Brain microvascular endothelial cell (primary cell): ENCODE measurements at regions not wholly inside any gene's neighbourhood (a gene's known extent, or its start where the extent isn't known, plus 50 kb on each side); places are given as distances from the start of the nearest gene placed in this dataset.

ENCODE experiments used
- DNase-seq: peaks from one replicate; pipeline ENCODE4 v3.0.0-alpha.2; 2020
- H3K27ac ChIP-seq: fragments of 250-450 bp; sonication (Bioruptor Pico); 2 replicates; pipeline ENCODE4 v1.5.1; 2020; ENCODE audit warnings: mild to moderate bottlenecking, moderate library complexity
- H3K27me3 ChIP-seq: fragments of 250-450 bp; sonication (Bioruptor Pico); replicated peaks from 2 replicates; pipeline ENCODE4 v1.5.1; 2020; ENCODE audit warnings: mild to moderate bottlenecking
- H3K36me3 ChIP-seq: fragments of 250-450 bp; sonication (Bioruptor Pico); replicated peaks from 2 replicates; pipeline ENCODE4 v1.5.1; 2020; ENCODE audit warnings: mild to moderate bottlenecking
- H3K4me3 ChIP-seq: 2 replicates; pipeline ENCODE4 v1.5.1; 2011; ENCODE audit warnings: low read depth, mild to moderate bottlenecking, control low read depth, low read length, moderate library complexity
- in situ Hi-C: cut with HindIII; loops from 2 replicates; pipeline ENCODE4 v1.10.0; 2017; ENCODE audit warnings: low sequenced_read_pairs, low pct_ligation_motif_present
- TF ChIP-seq, protein P1 (sequence below): IDR thresholded peaks from 2 replicates; pipeline ENCODE4 v1.5.1; 2011; ENCODE audit warnings: low read depth, mild to moderate bottlenecking, moderate library complexity, low read length, control low read depth, inconsistent platforms; ENCODE audit errors: missing control alignments

DNA sequence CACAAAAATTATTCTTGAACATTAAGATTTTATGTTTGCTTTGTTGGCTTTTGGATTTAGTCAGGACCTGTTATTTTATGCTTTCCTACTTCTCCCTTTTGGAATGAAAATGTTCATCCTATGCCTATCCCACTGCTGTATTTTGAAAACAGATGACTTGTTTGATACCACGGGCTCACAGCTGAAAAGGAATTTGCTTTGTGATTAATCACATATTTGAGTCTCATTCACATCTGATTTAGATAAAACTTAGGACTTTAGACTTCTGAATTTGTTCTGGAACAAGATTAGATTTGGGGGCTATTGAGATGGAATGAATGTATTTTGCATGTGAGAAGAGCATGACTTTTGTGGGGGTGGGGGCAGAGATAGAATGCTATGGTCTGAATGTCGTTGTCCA lies 1012.6 kb downstream of the CDH11 start:
- no peak overlapping the region for H3K27ac ChIP-seq
- TF ChIP-seq, protein P1, sequence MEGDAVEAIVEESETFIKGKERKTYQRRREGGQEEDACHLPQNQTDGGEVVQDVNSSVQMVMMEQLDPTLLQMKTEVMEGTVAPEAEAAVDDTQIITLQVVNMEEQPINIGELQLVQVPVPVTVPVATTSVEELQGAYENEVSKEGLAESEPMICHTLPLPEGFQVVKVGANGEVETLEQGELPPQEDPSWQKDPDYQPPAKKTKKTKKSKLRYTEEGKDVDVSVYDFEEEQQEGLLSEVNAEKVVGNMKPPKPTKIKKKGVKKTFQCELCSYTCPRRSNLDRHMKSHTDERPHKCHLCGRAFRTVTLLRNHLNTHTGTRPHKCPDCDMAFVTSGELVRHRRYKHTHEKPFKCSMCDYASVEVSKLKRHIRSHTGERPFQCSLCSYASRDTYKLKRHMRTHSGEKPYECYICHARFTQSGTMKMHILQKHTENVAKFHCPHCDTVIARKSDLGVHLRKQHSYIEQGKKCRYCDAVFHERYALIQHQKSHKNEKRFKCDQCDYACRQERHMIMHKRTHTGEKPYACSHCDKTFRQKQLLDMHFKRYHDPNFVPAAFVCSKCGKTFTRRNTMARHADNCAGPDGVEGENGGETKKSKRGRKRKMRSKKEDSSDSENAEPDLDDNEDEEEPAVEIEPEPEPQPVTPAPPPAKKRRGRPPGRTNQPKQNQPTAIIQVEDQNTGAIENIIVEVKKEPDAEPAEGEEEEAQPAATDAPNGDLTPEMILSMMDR, result no peak
- H3K27me3 ChIP-seq, result no peaks in the 10 kb centered on the region
- H3K36me3 ChIP-seq, result no peaks in the 10 kb centered on the region
- DNase-seq, result no peak
- H3K4me3 ChIP-seq, result no peak overlapping the region
- in situ Hi-C loops, result no loop called here

DNA sequence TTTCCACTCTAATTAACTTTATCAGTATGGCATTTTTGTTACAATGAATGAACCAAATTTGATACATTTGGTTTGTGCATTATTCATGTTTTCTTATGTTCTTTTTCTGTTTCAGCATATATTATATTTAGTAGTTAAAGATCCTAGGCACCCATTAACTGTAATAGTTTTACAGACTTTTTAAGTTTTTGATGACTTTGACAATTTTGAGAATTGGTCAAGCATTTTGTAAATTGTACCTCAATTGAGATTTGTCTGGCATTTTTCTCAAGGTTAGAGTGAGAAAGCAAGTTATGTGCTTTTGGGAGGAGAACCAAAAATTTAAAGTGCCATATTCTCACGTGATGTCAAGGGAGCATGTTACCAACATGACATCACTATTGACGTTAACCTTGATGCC lies 1019.2 kb downstream of the CDH11 start:
- Histone ChIP-seq H3K27ac (no peak overlapping the region), H3K36me3 (no peaks in the 10 kb centered on the region), H3K27me3 (no peaks in the 10 kb centered on the region), H3K4me3 (no peak overlapping the region)
- DNase-seq, result no peak
- in situ Hi-C loops, result no loop called here
- TF ChIP-seq, protein P1, result no peak

DNA sequence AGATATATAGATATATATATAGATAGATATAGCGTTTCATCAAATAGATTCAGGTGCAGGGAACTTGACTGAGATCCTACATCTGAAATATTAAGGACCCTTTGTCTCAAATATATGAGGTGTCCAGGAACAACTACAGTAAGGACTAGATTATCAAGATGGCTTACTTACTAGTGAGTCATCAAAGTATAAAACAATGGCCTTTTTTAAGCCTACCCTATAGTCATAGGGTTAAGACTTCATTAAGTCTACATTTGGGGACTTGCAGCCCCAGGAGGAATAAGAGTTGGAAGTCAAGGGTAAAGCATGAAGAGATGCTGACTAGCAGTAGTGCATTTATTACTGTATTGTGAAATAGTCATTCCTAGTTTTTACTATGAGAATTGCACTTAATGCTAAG lies 1023.4 kb downstream of the CDH11 start:
- Histone ChIP-seq H3K27me3 (no peaks in the 10 kb centered on the region), H3K36me3 (no peaks in the 10 kb centered on the region), H3K27ac (no peak overlapping the region), H3K4me3 (no peak overlapping the region)
- in situ Hi-C loops, result no loop called here
- TF ChIP-seq, protein P1, result no peak
- no peak for DNase-seq

DNA sequence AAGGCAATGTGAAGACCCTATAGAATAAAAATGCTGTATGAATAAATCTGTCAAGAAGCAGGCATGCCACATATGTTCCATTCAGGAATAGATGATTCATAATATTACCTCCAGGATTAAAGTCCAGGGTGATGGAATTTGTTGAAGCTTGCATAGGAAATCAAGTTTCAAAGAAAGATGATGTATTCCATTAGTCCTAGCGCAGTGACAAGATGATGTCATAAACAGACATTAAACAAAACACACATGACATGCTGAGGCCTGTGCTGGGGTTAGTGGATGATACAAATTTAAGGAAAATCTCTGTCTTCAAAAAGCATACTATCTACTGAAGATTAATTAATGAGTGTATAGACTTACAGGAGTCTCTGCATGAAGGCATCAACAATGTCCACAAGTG lies 1025.2 kb downstream of the CDH11 start:
- Histone ChIP-seq H3K4me3 (no peak overlapping the region), H3K27ac (no peak overlapping the region), H3K36me3 (no peaks in the 10 kb centered on the region), H3K27me3 (no peaks in the 10 kb centered on the region)
- TF ChIP-seq, protein P1, result no peak
- DNase-seq, result no peak
- in situ Hi-C loops, result no loop called here

DNA sequence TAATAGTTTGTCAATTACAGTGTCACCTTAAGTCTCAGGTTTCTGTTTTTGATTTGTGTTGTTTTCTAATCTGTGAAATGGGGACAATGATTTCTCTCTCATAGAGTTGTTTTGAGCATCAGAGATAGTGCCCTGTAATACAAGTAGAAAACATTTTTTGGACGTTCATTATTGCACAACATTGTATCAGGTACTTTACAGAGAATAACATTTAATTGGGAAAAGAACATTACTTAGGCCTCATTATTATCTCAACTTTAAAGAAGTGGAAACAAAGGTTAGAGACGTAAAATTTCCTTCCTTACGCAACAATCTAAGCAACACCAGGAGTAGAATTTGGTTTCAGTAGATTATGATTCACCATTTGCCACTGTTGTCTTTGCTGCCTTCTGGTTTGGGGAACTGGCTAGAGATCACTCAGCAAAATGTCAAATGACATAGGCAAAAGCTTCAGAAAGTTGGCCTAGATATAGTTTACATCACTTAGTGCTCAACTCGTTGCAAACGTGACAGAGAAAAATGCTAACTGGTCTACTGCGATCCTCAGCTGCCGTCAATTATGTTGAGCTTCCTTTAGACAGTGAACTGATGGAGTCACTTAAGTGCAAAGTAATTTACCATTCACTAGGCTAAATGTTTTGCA lies 1026.8 kb downstream of the CDH11 start:
- DNase-seq, result peak; percentile 15
- in situ Hi-C loops, result no loop called here
- TF ChIP-seq, protein P1, result no peak
- no peak overlapping the region for H3K4me3 ChIP-seq
- peak overlapping the region; percentile 3 for H3K27ac ChIP-seq
- H3K36me3 ChIP-seq, result no peaks in the 10 kb centered on the region
- no peaks in the 10 kb centered on the region for H3K27me3 ChIP-seq

DNA sequence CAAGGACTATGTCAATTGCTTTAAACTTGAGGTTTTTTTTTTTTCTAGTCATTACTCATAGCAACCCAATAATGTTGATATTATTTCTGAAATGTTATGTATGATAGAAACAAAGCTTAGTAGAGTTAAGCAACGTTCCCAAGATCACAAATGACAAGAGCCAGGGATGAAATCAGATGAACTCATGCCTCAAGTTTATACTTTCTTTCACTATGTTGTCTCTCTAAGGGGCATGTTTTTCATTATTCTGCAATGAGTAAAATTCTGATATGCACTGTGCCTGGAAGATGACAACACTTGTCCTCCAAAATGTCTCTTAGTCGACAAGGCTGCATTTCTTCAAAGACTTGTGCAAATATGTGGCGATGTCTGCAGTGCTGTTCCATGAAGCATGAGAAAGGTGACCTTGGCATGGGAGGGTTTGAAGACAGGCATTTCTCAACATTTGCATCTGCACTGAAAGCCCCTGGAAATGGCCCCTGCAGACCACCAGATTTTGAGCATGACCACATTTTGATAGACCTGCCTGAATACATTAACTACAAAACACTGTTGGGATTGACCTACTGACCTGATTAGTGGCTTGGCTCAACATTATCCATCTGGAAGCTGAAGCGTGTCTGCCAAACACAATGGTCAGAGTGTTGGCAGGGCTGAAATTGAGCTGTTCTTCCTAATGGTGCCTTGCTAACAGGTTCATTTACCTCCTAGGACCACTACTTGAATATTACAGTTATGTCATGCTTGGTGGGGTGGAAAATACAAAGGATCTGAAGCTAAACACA lies 1027.5 kb downstream of the CDH11 start:
- no peaks in the 10 kb centered on the region for H3K27me3 ChIP-seq
- in situ Hi-C loops, result no loop called here
- DNase-seq, result peak; percentile 34
- H3K27ac ChIP-seq, result peak overlapping the region; percentile 3
- no peaks in the 10 kb centered on the region for H3K36me3 ChIP-seq
- TF ChIP-seq, protein P1, result no peak
- H3K4me3 ChIP-seq, result no peak overlapping the region
